ENCODE measurements at regions not wholly inside any gene's neighbourhood (a gene's known extent, or its start where the extent isn't known, plus 50 kb on each side); places are given as distances from the start of the nearest gene placed in this dataset.

DNA sequence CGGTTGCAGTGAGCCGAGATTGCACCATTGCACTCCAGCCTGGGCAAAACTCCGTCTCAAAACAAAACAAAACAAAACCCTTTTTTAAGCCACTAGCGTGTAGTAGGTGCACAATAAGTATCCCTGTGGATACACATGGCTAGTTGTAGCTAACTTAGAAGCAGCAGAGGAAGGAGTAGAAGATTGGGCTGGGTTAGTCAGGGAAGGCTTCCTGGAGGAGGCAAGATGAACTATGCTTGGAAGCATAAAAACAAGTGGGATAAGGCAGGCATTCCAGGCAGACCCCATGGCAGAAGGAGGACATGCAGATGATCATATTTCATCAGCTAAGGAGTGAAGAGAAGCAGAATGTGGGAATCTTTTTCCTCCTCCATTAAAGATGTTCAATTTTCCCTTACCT lies 83.4 kb downstream of the IRX5 start:
- H3K36me3 ChIP-seq (ENCODE audit: control insufficient read depth, insufficient read depth, low read length) = no peaks in the 10 kb centered on the region
- H3K4me3 ChIP-seq (replicated peaks in 1 of 4; ENCODE audit: control extremely low read depth in 1 of 4, insufficient read depth in 1 of 4, low read depth in 3 of 4, low read length in 4 of 4) = no peak overlapping the region
- H4K20me1 ChIP-seq (ENCODE audit: control insufficient read depth, extremely low read depth, insufficient read depth, low read length) = no peaks in the 10 kb centered on the region
- no peak overlapping the region for H3K4me2 ChIP-seq (ENCODE audit: extremely low read depth, insufficient read depth, low read length)
- no peaks in the 10 kb centered on the region for H3K9me3 ChIP-seq (ENCODE audit: control insufficient read depth, insufficient read depth, low read depth, low read length)
- H3K79me2 ChIP-seq (ENCODE audit: control insufficient read depth, insufficient read depth, low read length) = no peaks in the 10 kb centered on the region
- DNase-seq (ENCODE audit: low read depth in 2 of 2) = no peak
- no peaks in the 10 kb centered on the region for H3K4me1 ChIP-seq (ENCODE audit: control insufficient read depth, extremely low read depth, insufficient read depth, low read length)
- no peaks in the 10 kb centered on the region for H3K27me3 ChIP-seq (ENCODE audit: control insufficient read depth, insufficient read depth, low read length)
- no peak overlapping the region for H3K9ac ChIP-seq (ENCODE audit: insufficient read depth, low read length)
- TF ChIP-seq EZH2 (IDR thresholded peaks at IDR 0.05; ENCODE audit: low read length, missing control alignments) = no peak
- TF ChIP-seq, protein P1, sequence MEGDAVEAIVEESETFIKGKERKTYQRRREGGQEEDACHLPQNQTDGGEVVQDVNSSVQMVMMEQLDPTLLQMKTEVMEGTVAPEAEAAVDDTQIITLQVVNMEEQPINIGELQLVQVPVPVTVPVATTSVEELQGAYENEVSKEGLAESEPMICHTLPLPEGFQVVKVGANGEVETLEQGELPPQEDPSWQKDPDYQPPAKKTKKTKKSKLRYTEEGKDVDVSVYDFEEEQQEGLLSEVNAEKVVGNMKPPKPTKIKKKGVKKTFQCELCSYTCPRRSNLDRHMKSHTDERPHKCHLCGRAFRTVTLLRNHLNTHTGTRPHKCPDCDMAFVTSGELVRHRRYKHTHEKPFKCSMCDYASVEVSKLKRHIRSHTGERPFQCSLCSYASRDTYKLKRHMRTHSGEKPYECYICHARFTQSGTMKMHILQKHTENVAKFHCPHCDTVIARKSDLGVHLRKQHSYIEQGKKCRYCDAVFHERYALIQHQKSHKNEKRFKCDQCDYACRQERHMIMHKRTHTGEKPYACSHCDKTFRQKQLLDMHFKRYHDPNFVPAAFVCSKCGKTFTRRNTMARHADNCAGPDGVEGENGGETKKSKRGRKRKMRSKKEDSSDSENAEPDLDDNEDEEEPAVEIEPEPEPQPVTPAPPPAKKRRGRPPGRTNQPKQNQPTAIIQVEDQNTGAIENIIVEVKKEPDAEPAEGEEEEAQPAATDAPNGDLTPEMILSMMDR (conservative IDR thresholded peaks at IDR 0.05 in 1 of 2, IDR thresholded peaks at IDR 0.05 in 1 of 2; ENCODE audit: low read depth in 1 of 2, low read length in 2 of 2) = no peak
- no peak overlapping the region for H3K27ac ChIP-seq (ENCODE audit: insufficient read depth, low read length)
- no peak overlapping the region for H2AFZ ChIP-seq (ENCODE audit: low read length)

DNA sequence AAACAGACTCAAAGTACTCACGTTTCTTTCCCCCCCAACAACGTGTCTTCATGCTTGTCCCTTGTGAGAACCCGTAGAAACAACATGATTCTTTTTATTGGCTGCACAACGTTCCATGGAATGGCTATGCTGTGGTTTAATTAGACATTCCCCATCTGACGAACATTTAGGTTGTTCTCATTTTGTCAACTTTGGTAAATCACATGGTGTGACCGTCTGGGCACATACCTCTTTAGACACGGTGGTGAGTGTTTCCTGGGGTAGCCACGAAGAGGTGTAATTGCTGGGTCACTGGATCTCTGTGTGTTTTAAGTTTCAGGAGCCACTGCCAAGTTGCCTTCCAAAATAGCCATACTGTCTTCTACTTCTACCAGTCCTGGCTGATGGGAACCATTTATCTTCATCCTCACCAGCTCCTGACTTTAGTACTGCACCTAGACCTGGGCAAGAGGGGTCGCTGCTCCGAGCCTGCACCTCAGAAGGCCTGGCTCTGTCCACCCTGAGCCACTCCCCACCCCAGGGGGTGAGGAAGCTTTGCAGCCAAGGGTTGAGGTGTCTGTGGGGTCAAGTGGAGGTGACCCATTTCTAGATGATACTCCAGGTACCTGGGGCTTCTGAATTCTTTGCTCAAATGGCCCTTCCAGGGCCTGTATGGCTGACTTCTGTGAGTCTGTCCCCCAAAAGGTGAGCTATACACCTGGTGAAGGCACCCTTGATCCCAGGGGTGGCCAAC lies 84.7 kb downstream of the IRX5 start:
- no peaks in the 10 kb centered on the region for H3K4me1 ChIP-seq (ENCODE audit: control insufficient read depth, extremely low read depth, insufficient read depth, low read length)
- no peaks in the 10 kb centered on the region for H3K27me3 ChIP-seq (ENCODE audit: control insufficient read depth, insufficient read depth, low read length)
- no peaks in the 10 kb centered on the region for H3K36me3 ChIP-seq (ENCODE audit: control insufficient read depth, insufficient read depth, low read length)
- H3K9me3 ChIP-seq (ENCODE audit: control insufficient read depth, insufficient read depth, low read depth, low read length) = no peaks in the 10 kb centered on the region
- no peak overlapping the region for H3K4me3 ChIP-seq (replicated peaks in 1 of 4; ENCODE audit: control extremely low read depth in 1 of 4, insufficient read depth in 1 of 4, low read depth in 3 of 4, low read length in 4 of 4)
- no peak for TF ChIP-seq EZH2 (IDR thresholded peaks at IDR 0.05; ENCODE audit: low read length, missing control alignments)
- TF ChIP-seq, protein P1 (conservative IDR thresholded peaks at IDR 0.05 in 1 of 2, IDR thresholded peaks at IDR 0.05 in 1 of 2; ENCODE audit: low read depth in 1 of 2, low read length in 2 of 2) = no peak
- H3K4me2 ChIP-seq (ENCODE audit: extremely low read depth, insufficient read depth, low read length) = no peak overlapping the region
- peak in 1 of 2 donors; percentile 63 for DNase-seq (ENCODE audit: low read depth in 2 of 2)
- no peaks in the 10 kb centered on the region for H4K20me1 ChIP-seq (ENCODE audit: control insufficient read depth, extremely low read depth, insufficient read depth, low read length)
- no peak overlapping the region for H2AFZ ChIP-seq (ENCODE audit: low read length)
- H3K27ac ChIP-seq (ENCODE audit: insufficient read depth, low read length) = no peak overlapping the region
- no peaks in the 10 kb centered on the region for H3K79me2 ChIP-seq (ENCODE audit: control insufficient read depth, insufficient read depth, low read length)
- H3K9ac ChIP-seq (ENCODE audit: insufficient read depth, low read length) = no peak overlapping the region

DNA sequence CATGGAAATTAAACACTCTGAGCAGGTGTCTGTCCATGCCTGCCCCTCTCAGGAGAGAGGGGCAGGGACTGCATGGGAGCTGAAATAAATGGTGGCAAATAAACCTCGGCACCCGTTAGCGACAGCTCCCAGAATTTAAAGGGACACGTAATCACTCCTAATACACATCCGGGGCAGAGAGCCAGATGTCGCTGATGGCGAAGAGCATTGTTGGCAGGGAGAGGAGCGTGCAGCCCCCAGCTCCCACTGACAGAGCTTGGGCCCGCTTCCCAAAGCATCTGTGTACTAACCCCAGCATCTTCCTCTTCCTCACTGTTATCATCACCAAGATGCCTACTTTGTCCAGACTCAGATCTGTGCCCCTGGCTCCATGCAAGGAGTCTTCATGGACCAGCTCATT lies 85.8 kb downstream of the IRX5 start:
- TF ChIP-seq EZH2 (IDR thresholded peaks at IDR 0.05; ENCODE audit: low read length, missing control alignments) = no peak

More for the DNA sequence above, 85.8 kb downstream of the IRX5 start:
- no peak overlapping the region for H2AFZ ChIP-seq (ENCODE audit: low read length)
- no peak overlapping the region for H3K27ac ChIP-seq (ENCODE audit: insufficient read depth, low read length)
- no peaks in the 10 kb centered on the region for H4K20me1 ChIP-seq (ENCODE audit: control insufficient read depth, extremely low read depth, insufficient read depth, low read length)
- no peak overlapping the region for H3K4me3 ChIP-seq (replicated peaks in 1 of 4; ENCODE audit: control extremely low read depth in 1 of 4, insufficient read depth in 1 of 4, low read depth in 3 of 4, low read length in 4 of 4)
- no peaks in the 10 kb centered on the region for H3K9me3 ChIP-seq (ENCODE audit: control insufficient read depth, insufficient read depth, low read depth, low read length)
- H3K27me3 ChIP-seq (ENCODE audit: control insufficient read depth, insufficient read depth, low read length) = no peaks in the 10 kb centered on the region
- no peaks in the 10 kb centered on the region for H3K4me1 ChIP-seq (ENCODE audit: control insufficient read depth, extremely low read depth, insufficient read depth, low read length)
- H3K9ac ChIP-seq (ENCODE audit: insufficient read depth, low read length) = no peak overlapping the region
- H3K4me2 ChIP-seq (ENCODE audit: extremely low read depth, insufficient read depth, low read length) = no peak overlapping the region
- no peak for DNase-seq (ENCODE audit: low read depth in 2 of 2)
- no peaks in the 10 kb centered on the region for H3K36me3 ChIP-seq (ENCODE audit: control insufficient read depth, insufficient read depth, low read length)
- H3K79me2 ChIP-seq (ENCODE audit: control insufficient read depth, insufficient read depth, low read length) = no peaks in the 10 kb centered on the region

All from fibroblast of lung (primary cell).